Osteoblast (primary cell): ENCODE measurements at regions not wholly inside any gene's neighbourhood (a gene's known extent, or its start where the extent isn't known, plus 50 kb on each side); places are given as distances from the start of the nearest gene placed in this dataset.
A peak's percentile ranks its signal among the peaks of the same experiment; 100 is the strongest.
"Not testable (repeated sequence)": the region's sequence is repeated elsewhere in the genome, so short reads cannot be mapped to it uniquely, and the experiment has no call there.

Experiments used
- DNase-seq: peaks from one replicate; pipeline ENCODE4 v3.0.0; 2011; ENCODE audit warnings: low spot score, mixed read lengths; ENCODE audit not compliant: insufficient read length; ENCODE audit errors: missing footprints
- H2AFZ ChIP-seq: 2 replicates; pipeline ENCODE4 v1.6.0; 2011; ENCODE audit warnings: mild to moderate bottlenecking, low read length
- H3K27ac ChIP-seq: 2 replicates; pipeline ENCODE4 v1.5.1; 2011; ENCODE audit warnings: mild to moderate bottlenecking, low read depth, low read length, moderate library complexity
- H3K27me3 ChIP-seq: 2 replicates; pipeline ENCODE4 v1.6.0; 2012; ENCODE audit warnings: mild to moderate bottlenecking, control low read depth, inconsistent platforms, low read length, moderate library complexity; ENCODE audit not compliant: insufficient read depth
- H3K36me3 ChIP-seq: 2 replicates; pipeline ENCODE4 v1.5.1; 2011; ENCODE audit warnings: mild to moderate bottlenecking, low read length, control low read depth, moderate library complexity; ENCODE audit not compliant: insufficient read depth
- H3K4me1 ChIP-seq: 2 replicates; pipeline ENCODE4 v1.5.1; 2011; ENCODE audit warnings: mild to moderate bottlenecking, low read length, control low read depth, moderate library complexity; ENCODE audit not compliant: insufficient read depth
- H3K4me2 ChIP-seq: 2 replicates; pipeline ENCODE4 v1.6.0; 2011; ENCODE audit warnings: mild to moderate bottlenecking, low read length; ENCODE audit not compliant: insufficient read depth
- H3K4me3 ChIP-seq: fragments of 200-600 bp; sonication (generic); 3 replicates; pipeline ENCODE4 v1.5.1; 2012; ENCODE audit warnings: mild to moderate bottlenecking, low read length, inconsistent platforms; ENCODE audit not compliant: insufficient read depth
- H3K79me2 ChIP-seq: 2 replicates; pipeline ENCODE4 v1.6.0; 2012; ENCODE audit warnings: mild to moderate bottlenecking, low read length, control low read depth, inconsistent platforms; ENCODE audit not compliant: insufficient read depth
- H3K9me3 ChIP-seq: 2 replicates; pipeline ENCODE4 v1.5.1; 2011; ENCODE audit warnings: low read depth, low read length, control low read depth
- H4K20me1 ChIP-seq: 2 replicates; pipeline ENCODE4 v1.6.0; 2012; ENCODE audit warnings: mild to moderate bottlenecking, low read length, control low read depth; ENCODE audit not compliant: insufficient read depth
- CTCF ChIP-seq: IDR thresholded peaks from 2 replicates; pipeline ENCODE4 v1.5.1; 2011; ENCODE audit warnings: mild to moderate bottlenecking, low read depth, low read length, moderate library complexity; ENCODE audit errors: extremely low read depth

- H3K4me1 ChIP-seq: no peaks in the 10 kb centered on the region
- H3K9me3 ChIP-seq: no peaks in the 10 kb centered on the region
- no peaks in the 10 kb centered on the region for H3K79me2 ChIP-seq
- no peaks in the 10 kb centered on the region for H3K27me3 ChIP-seq
- H2AFZ ChIP-seq: peak overlapping the region; percentile 1
- H4K20me1 ChIP-seq: no peaks in the 10 kb centered on the region
- H3K4me3 ChIP-seq: no peak overlapping the region
- no peaks in the 10 kb centered on the region for H3K36me3 ChIP-seq
- no peak overlapping the region for H3K4me2 ChIP-seq
- DNase-seq: no peak
- no peak for TF ChIP-seq CTCF
- H3K27ac ChIP-seq: no peak overlapping the region
Observed at GRCh38 chr3:106485802-106486201, 617.0 kb upstream of the CBLB start.

- not testable (repeated sequence) for H3K36me3 ChIP-seq, H2AFZ ChIP-seq, H3K9me3 ChIP-seq, H3K4me1 ChIP-seq, H3K4me2 ChIP-seq, H3K4me3 ChIP-seq, DNase-seq, H3K79me2 ChIP-seq, H3K27me3 ChIP-seq, H3K27ac ChIP-seq, H4K20me1 ChIP-seq
Observed at GRCh38 chr3:106486945-106487639, 618.3 kb upstream of the CBLB start.

GRCh38 chr3:106488331-106488730, 619.5 kb upstream of the CBLB start:
- Histone ChIP-seq H4K20me1 (no peaks in the 10 kb centered on the region), H3K9me3 (no peaks in the 10 kb centered on the region), H2AFZ (no peak overlapping the region), H3K27me3 (no peaks in the 10 kb centered on the region), H3K36me3 (no peaks in the 10 kb centered on the region), H3K4me3 (no peak overlapping the region), H3K79me2 (no peaks in the 10 kb centered on the region), H3K4me1 (no peaks in the 10 kb centered on the region), H3K4me2 (no peak overlapping the region), H3K27ac (no peak overlapping the region)
- no peak for DNase-seq
- no peak for TF ChIP-seq CTCF

- no peak overlapping the region for H3K4me3 ChIP-seq
- H2AFZ ChIP-seq: no peak overlapping the region
- no peak for DNase-seq
Observed at GRCh38 chr3:106491796-106492195, 623.0 kb upstream of the CBLB start.

More at GRCh38 chr3:106491796-106492195, 623.0 kb upstream of the CBLB start:
- Histone ChIP-seq H3K4me2 (no peak overlapping the region), H3K27ac (no peak overlapping the region), H3K27me3 (no peaks in the 10 kb centered on the region), H3K79me2 (no peaks in the 10 kb centered on the region), H3K4me1 (no peaks in the 10 kb centered on the region), H4K20me1 (no peaks in the 10 kb centered on the region), H3K36me3 (no peaks in the 10 kb centered on the region), H3K9me3 (no peaks in the 10 kb centered on the region)
- no peak for TF ChIP-seq CTCF
